HG03439 (cell line): ENCODE measurements at regions not wholly inside any gene's neighbourhood (a gene's known extent, or its start where the extent isn't known, plus 50 kb on each side); places are given as distances from the start of the nearest gene placed in this dataset.
"Not testable (repeated sequence)": the region's sequence is repeated elsewhere in the genome, so short reads cannot be mapped to it uniquely, and the experiment has no call there.

Experiments used
- ATAC-seq: cut with Tn5 transposase; IDR thresholded peaks from one replicate; pipeline ENCODE4 v1.9.1; 2021; ENCODE audit warnings: mild to moderate bottlenecking, moderate library complexity; ENCODE audit not compliant: unreplicated experiment

GRCh38 chr1:82366689-82367088, 566.0 kb downstream of the ADGRL2 start:
- no peak for ATAC-seq

DNA sequence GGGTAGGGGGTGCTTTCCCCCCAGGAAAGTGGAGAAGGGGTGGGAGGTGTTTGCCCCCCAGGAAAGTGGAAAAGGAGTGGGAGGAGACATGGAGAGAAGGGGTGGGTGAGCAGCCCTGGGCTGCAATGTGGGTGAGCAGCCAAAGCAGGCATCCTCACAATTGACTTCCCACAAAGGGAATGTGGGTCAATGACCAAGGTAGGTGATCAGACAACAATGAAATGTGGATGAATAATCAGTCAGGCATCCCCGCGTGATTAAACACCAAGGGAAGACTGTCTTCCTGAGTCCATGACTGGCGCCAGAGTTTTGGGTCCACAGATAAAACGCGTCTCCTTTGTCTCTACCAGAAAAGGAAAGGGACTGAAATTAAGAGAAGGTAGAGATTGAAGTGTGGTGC, 558.8 kb downstream of the ADGRL2 start:
- not testable (repeated sequence) for ATAC-seq

GRCh38 chr1:82358706-82359105, 558.0 kb downstream of the ADGRL2 start:
- not testable (repeated sequence) for ATAC-seq

GRCh38 chr1:82354546-82354945, 553.8 kb downstream of the ADGRL2 start:
- not testable (repeated sequence) for ATAC-seq

- ATAC-seq, result no peak
Measured at GRCh38 chr1:82348487-82348886, 547.8 kb downstream of the ADGRL2 start.

- ATAC-seq, result no peak
Measured at GRCh38 chr1:82346141-82346540, 545.4 kb downstream of the ADGRL2 start.

DNA sequence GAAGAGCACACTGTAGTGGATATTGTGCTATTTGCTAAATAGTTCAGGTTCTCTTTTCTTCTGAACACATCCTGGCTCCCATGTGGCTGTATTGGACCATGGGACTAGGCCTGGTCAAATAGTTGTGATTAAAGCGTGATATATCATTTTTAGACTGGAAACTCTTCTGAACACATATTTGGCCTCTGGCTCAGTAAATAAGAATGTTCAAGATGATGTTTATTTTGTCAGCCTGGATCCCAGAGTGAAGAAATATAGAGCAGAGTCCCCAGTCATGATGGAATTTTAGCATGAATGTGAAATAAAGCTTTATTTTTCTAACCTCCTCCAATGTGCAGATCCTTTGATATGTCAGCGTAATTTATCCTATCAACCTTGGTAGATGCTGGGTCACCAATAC, 542.6 kb downstream of the ADGRL2 start:
- ATAC-seq, result no peak

GRCh38 chr1:82337635-82338034, 536.9 kb downstream of the ADGRL2 start:
- peak; percentile 85 for ATAC-seq

GRCh38 chr1:82330330-82330729, 529.6 kb downstream of the ADGRL2 start:
- no peak for ATAC-seq

GRCh38 chr1:82329226-82329625, 528.5 kb downstream of the ADGRL2 start:
- no peak for ATAC-seq

DNA sequence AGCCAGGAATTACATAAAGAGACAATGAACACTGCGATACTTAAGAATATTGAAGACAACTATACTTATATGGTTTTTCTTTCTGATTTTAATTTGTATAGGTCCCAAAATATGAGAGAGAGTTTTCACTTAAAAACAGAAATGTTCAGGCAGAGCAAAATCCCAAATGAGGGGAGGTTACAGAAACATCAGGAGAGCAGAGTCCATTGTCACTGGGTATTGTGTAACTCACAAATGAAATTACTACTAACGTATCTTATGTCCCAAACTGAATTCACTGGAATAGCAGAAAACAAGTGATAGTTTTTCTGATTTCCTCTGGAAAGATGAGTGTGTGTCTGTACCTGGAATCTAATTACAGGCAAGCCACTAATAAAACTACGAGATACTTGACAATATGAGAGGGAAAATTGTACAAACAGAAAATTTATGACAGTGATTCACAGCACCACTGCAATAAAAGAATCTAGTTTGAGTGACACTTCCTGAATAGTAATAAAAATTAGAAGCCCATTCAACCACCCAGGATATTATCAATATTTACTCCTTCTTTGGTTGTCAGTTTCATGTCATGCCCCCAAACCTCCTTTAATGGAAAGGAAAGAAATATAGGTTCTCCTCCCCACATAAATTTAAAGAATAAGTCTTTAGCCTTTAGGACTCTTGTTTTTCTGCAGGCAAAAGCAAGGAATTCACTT, 522.6 kb downstream of the ADGRL2 start:
- no peak for ATAC-seq

DNA sequence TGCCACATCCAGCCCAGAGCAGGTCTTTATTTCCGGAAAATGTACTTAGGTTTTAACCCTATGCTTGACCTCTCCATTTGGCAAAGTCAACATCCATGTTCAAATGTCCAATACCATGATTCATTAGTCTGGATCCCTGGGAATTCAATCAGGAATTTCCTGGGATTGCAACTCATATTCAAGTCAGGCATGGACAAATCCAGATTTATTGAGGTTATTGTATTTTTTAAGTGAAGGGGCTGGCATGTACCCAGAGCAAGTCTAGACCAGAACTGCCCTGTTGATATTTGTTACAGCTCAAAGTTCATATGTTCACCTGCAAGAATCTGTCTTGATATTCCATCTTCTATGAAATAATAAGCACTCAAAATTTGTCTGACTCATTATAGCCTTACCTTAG, 521.1 kb downstream of the ADGRL2 start:
- no peak for ATAC-seq

DNA sequence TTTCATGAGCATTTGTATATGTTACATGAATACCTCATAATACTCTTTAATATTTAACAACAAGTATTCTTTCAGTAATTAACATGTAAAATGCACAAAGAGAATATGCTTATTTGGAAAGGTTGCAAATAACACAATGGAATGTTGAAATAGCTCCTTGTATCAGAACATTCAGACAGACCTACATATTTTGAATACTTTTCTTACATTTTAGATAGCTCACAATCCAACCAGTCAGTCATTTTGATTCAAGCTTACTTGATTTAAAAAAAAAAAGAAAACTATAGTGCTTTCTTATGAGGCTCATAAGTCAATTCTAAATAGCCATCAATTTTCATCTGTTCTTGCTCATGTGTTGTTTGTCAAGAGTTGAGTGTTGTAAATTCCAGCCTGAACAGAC, 518.8 kb downstream of the ADGRL2 start:
- ATAC-seq, result no peak

DNA sequence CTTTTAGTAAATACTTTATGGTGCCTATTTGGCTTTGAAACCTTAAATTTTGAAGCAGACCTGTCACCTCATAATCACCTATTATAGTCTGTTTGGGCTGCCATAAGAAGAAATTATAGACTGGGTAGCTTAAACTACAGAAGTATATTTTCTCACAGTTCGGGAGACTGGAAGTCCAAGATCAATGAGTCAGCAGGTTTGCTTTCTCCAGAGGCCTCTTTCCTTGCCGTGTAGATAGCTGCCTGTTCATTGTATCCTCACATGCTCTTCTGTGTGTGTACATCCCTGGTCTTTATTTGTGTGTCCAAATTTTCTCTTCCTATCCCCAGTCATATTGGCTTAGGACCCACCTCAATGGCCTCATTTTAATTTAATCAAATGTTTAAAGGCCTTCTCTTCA, 518.2 kb downstream of the ADGRL2 start:
- ATAC-seq, result no peak

DNA sequence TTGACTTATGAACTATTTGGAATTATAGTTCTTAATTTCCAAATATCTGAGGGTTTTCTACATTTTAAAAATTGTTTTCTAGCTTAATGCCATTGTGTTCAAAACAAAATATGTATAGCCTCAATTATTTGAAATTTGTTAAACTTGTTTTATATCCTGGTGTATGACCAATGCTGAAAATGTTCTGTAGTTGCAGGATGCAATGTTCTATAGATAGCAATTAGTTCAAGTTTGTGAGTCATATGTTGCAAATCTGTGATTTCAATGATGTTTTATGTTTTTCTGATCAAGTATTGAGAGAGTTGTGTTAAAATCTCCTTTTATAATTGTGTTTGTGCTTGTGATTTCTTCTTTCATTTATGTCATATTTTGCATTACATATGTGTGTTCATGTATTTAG, 517.5 kb downstream of the ADGRL2 start:
- ATAC-seq, result no peak

DNA sequence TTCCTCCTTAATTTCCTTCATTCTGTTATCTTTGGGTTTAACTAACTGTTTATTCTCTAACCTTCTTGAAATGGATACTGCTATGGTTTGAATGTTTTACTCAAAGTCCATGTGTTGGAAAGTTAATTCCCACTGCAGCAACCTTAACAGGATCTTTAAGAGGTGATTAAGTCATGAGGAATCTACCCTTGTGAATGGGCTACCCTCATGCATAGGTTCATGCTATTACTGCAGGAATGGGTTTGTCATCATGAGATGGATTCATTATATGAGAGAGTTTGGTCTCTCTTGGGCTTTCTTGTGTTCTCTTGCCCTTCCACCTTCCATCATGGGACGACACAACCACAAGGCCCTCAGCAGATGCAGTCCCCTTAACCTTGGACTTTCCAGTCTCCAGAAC, 516.9 kb downstream of the ADGRL2 start:
- ATAC-seq, result no peak

- no peak for ATAC-seq
Measured at GRCh38 chr1:82299656-82300055, 498.9 kb downstream of the ADGRL2 start.

DNA sequence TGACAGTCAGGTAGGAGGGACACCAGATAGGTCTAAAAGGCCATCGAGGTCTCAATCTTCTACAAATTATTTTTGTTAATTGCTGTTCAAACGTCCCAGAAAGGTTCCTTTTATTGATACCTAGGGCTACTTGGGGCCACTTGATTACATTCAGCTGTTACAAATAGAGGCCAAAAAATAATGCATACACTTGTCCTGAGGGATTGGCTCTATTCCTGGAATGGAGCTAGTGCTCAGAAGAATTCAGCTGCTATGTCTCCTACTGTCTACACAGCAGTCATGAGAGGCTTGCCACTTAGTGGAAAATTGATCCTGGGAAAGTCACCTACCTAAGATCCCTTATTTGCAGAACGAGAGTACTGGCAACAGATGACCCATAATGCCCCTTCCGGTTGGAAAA, 498.3 kb downstream of the ADGRL2 start:
- no peak for ATAC-seq

DNA sequence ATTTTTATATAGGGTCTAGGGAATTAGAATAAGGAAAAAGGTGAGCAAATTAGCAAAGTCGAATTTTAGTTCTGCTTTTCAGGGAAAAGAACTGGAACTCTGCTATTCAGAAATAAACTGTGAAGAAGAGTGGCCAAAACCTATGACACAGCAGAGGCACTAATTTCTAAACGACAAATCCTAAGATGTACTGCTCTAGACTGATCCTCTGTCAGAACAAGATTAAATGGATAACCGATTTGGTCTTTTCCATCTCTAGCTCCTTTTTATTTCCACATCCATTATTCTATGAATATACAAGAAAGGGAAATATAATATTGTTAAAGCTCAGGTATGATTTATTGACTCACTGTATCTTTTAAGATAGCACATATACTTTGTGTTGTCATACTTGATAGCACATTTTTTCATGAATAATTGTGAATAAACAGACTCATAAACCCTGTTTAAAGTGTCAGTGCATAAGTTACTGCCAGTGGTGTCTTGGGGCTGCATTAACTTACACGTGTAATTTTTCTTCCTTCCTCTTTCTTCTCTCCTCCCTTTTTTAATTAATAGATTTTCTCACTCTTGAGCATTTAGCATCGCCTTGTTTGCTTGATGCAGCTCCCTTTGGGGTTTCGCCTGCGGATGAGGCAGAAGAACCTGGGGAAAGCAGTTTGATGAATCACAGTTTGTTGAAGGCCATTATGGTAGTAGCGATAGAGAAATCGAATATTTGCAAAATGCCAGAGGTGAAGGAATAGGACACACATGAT, 496.6 kb downstream of the ADGRL2 start:
- ATAC-seq, result no peak

DNA sequence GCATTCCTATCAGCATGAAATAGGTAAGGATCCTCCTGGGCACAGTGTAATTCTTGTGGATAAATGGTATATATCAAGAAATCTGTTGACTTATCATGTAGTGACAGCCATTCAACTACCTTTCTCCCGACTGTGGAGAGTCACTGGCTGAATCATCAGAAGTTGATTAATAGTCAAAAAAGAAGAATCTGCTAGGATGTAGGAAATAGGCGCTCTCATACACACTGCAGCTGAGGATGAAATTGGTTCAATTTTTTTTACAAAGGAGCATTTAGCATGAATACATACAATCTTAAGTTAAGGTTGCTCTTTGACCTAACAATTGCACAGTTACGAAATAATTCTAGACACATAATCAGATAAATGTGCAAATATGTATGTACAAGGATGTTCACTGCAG, 486.8 kb downstream of the ADGRL2 start:
- ATAC-seq, result no peak

DNA sequence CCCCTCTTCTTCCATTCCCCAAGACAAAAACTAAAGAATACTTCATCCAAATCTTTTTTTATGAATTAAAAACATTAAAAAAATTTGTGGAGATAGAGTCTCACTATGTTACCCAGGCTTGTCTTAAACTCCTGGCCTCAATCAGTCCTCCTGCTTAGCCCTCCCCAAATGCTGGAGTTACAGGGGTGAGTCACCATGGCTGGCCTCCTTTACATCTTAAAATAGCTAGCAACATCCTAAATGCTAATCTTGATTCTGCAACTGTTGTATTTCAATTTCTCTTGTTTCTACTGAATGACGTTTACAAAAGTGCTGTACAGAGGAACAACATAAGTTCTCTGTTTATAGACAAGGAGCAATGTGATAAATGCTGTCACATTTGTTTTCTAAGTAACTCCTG, 483.5 kb downstream of the ADGRL2 start:
- no peak for ATAC-seq

DNA sequence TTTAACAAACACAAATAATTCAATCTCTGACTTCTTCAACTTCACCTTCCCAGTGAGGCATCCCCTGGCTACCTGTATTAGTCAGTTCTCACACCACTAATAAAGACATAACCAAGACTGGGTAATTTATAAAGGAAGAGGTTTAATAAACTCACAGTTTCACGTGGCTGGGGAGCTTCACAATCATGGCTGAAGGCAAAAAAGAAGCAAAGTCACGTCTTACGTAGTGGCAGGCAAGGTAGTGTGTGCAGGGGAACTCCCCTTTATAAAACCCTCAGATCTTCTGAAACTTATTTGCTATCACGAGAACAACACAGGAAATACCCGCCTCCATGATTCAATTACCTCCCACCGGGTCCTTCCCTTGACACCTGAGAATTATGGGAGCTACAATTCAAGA, 478.5 kb downstream of the ADGRL2 start:
- ATAC-seq, result no peak

DNA sequence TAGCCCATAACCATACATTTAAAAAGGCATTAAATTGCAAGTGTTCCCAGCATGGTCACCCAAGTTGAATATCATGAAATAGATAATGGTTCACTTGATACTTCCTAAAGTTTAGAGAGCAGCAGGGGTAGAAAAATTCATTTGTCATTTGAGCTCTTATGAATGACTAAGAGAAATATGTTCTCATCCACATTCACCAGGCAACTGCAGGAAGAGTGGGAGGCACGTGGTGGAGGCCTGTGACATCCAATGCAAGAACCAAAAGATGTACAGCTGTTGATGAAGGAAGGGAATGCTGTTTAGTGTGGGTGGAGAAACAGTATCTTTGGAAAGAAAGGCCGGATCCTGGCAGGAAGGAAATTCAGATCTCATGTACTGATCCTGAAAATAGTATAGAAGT, 473.1 kb downstream of the ADGRL2 start:
- no peak for ATAC-seq
